Rectal smooth muscle tissue (tissue), 1 donor: ENCODE measurements at regions not wholly inside any gene's neighbourhood (a gene's known extent, or its start where the extent isn't known, plus 50 kb on each side); places are given as distances from the start of the nearest gene placed in this dataset.
"Not testable (repeated sequence)": the region's sequence is repeated elsewhere in the genome, so short reads cannot be mapped to it uniquely, and the experiment has no call there.

Experiments
- H3K27ac ChIP-seq: one replicate; pipeline ENCODE4 v1.7.0; 2013; ENCODE audit warnings: low read depth, low read length, inconsistent platforms
- H3K27me3 ChIP-seq: one replicate; pipeline ENCODE4 v1.7.0; 2013; ENCODE audit warnings: low read length; ENCODE audit not compliant: control insufficient read depth, insufficient read depth
- H3K36me3 ChIP-seq: one replicate; pipeline ENCODE4 v1.7.0; 2013; ENCODE audit warnings: low read length; ENCODE audit not compliant: control insufficient read depth, insufficient read depth
- H3K4me1 ChIP-seq: one replicate; pipeline ENCODE4 v1.7.0; 2013; ENCODE audit warnings: low read length; ENCODE audit not compliant: control insufficient read depth, insufficient read depth
- H3K4me3 ChIP-seq: one replicate; pipeline ENCODE4 v1.7.0; 2013; ENCODE audit warnings: low read length
- H3K9ac ChIP-seq: one replicate; pipeline ENCODE4 v1.7.0; 2013; ENCODE audit warnings: low read length

DNA sequence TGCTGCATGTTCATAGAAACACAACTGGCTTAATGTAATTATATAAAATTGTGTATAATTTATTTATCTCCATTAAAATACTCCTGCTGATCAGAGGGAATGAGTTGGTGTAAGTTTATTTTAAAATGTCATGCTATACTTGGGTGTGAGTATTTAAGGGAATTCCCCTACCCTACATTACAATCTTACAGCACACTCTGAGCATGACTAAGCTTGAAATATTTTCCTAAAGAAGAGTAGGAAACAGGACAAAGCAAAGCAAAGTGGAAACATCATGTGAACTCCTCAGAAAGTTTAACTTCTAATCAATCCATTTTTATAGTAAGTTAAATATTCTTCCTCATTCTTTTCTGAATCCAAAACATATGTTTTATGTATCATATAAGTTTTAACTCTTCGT lies 1271.3 kb downstream of the EFNA5 start:
- H3K4me1 ChIP-seq, result no peaks in the 10 kb centered on the region
- H3K27ac ChIP-seq, result no peak overlapping the region
- H3K27me3 ChIP-seq, result no peaks in the 10 kb centered on the region
- no peak overlapping the region for H3K4me3 ChIP-seq
- no peak overlapping the region for H3K9ac ChIP-seq
- H3K36me3 ChIP-seq, result no peaks in the 10 kb centered on the region

DNA sequence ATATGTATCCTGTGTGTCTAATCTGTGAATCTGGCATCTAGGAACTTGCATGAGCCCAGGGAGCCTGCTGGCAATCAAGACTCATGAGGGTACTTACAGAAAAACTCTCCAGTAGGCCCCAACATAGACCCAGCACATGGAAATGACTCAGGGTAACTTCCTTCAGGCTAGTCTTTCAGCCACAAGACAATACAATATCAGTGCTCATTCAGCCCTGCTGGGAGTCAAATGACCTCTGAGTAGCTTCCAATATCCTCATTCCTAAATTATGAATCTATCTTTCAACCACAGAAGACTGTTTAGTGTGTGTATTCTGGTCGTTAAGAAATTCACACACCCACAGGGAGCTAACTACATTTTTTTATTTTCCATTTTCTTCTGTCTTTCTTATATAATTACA lies 1273.0 kb downstream of the EFNA5 start:
- H3K27ac ChIP-seq, result no peak overlapping the region
- no peak overlapping the region for H3K9ac ChIP-seq
- H3K27me3 ChIP-seq, result no peaks in the 10 kb centered on the region
- no peak overlapping the region for H3K4me3 ChIP-seq
- no peaks in the 10 kb centered on the region for H3K36me3 ChIP-seq
- no peaks in the 10 kb centered on the region for H3K4me1 ChIP-seq

DNA sequence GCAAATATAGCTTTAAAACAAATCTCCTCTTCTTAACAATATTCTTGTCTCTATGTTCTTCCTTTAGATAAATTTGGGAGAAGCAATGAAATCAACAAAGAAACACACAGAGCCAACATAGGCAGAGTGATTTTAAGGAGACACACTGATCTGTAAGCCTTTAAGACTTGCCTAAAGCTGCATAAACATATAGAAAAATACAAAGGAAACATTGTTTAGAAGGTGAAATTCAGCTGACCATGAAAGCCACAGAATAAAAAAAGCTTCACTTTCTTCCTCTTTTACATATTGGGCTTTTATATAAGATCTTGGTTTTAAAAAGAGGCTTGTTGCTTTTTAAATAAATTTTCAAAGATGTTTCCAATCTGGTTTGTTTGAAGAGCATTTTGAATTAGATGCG lies 1277.5 kb downstream of the EFNA5 start:
- Histone ChIP-seq H3K4me3 (no peak overlapping the region), H3K27me3 (no peaks in the 10 kb centered on the region), H3K9ac (no peak overlapping the region), H3K4me1 (no peaks in the 10 kb centered on the region), H3K36me3 (no peaks in the 10 kb centered on the region), H3K27ac (no peak overlapping the region)

DNA sequence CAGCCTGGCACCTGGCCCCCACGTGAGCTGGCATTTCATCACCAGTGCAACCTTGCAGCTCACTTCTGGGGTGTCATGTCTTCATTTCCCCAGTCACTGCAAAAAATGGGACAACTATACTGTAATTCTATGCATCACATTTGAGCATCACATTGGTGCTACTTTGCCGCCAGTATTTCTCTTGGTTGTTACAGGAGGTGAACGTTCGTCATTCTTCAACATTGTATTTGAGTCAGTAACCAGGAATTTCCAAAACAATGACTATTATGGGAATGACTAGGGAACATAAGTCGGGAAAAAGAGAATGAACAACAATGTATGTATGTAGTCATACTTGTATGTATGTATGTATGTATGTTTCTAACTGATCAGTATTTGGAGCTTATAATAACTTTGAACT lies 1278.0 kb downstream of the EFNA5 start:
- Histone ChIP-seq H3K9ac (no peak overlapping the region), H3K27ac (no peak overlapping the region), H3K27me3 (no peaks in the 10 kb centered on the region), H3K36me3 (no peaks in the 10 kb centered on the region), H3K4me3 (no peak overlapping the region), H3K4me1 (no peaks in the 10 kb centered on the region)

DNA sequence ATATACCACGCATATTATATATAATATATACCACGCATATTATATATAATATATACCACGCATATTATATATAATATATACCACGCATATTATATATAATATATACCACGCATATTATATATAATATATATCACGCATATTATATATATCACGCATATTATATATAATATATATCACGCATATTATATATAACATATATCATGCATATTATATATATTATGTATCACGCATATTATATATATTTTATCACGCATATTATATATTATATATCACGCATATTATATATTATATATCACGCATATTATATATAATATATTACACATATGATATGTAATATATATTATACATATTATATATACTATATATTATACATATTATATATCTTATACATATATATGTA lies 1283.0 kb downstream of the EFNA5 start:
- not testable (repeated sequence) for H3K27me3 ChIP-seq, H3K4me1 ChIP-seq, H3K9ac ChIP-seq, H3K4me3 ChIP-seq, H3K36me3 ChIP-seq, H3K27ac ChIP-seq

DNA sequence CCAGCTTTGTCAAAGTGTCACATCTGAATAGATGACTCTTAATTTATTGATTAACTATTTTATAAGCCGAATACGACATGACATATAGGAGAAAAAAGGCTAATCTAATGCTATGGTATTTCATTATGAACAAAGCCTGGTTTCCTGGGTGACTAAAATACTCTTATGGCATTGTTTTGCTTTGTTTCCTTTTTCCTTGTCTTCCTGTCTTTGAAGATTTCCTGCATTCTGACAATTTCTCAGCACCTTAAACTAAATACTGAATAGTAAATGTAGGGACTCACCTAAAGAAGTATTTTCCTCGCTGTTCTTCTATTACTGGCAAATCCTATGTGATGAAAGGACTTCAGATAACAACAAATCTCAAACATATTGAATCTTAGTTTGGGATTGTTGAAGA lies 1284.5 kb downstream of the EFNA5 start:
- H3K4me3 ChIP-seq, result no peak overlapping the region
- H3K27me3 ChIP-seq, result no peaks in the 10 kb centered on the region
- H3K4me1 ChIP-seq, result no peaks in the 10 kb centered on the region
- H3K27ac ChIP-seq, result no peak overlapping the region
- H3K36me3 ChIP-seq, result no peaks in the 10 kb centered on the region
- H3K9ac ChIP-seq, result no peak overlapping the region

DNA sequence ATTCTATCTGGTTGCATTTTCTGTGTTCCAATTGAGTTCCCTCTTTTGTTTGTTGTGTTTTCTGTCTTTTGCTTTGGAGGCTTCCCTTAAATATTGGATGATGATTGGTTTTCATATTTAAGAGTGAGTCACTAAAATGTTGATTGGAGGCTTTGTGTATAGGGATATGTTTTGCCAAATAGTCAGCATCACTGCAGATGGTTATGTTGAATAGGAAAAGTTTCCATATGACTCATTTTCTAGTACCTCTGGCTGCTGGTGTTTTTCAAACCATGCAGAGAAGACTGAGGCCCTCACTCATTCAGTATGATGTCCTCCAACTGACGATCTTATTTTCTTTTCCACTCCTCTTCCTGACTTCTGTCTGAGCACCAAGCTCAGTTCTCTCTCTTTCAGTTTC lies 1290.0 kb downstream of the EFNA5 start:
- H3K9ac ChIP-seq, result no peak overlapping the region
- no peak overlapping the region for H3K4me3 ChIP-seq
- no peaks in the 10 kb centered on the region for H3K27me3 ChIP-seq
- no peaks in the 10 kb centered on the region for H3K4me1 ChIP-seq
- H3K36me3 ChIP-seq, result no peaks in the 10 kb centered on the region
- H3K27ac ChIP-seq, result no peak overlapping the region

DNA sequence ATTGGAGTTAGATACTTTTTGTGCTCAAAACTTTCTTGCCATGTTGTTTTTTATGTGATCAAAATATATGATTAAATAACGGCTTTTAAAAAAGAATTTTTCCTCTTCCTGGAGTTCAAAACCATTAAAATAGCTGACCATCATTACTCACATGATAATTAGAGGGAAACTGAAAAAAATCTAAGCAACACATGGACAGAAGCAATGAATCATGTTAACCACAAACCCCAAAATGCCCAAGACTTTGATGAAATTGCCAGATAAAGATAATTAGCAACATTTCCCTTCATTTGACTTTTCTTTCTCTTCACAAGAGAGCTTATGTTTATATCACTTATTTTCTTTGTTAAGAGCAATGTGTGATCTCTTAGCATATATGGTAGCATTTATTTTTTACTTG lies 1294.2 kb downstream of the EFNA5 start:
- Histone ChIP-seq H3K36me3 (no peaks in the 10 kb centered on the region), H3K27ac (no peak overlapping the region), H3K27me3 (no peaks in the 10 kb centered on the region), H3K4me3 (no peak overlapping the region), H3K4me1 (no peaks in the 10 kb centered on the region), H3K9ac (no peak overlapping the region)

DNA sequence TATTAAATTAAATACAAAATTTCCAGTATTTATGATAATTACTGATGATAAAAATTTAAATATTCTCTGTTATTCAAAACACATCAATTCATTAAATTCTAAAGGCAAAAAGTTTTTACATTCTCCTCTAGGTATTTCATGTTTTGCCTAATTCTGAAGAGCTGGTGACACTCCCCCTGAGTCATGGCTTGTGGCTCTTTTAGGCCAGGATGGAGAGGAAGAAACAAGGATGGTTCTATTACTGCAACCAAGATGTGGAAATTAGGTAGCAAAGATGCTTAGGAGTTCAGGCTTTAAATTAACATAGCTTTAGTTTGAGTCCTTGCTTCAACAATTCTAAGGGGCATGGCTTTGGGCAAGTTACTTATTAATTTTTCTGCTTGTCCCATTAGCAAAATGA lies 1295.8 kb downstream of the EFNA5 start:
- Histone ChIP-seq H3K4me1 (no peaks in the 10 kb centered on the region), H3K27me3 (no peaks in the 10 kb centered on the region), H3K9ac (no peak overlapping the region), H3K27ac (no peak overlapping the region), H3K36me3 (no peaks in the 10 kb centered on the region), H3K4me3 (no peak overlapping the region)

DNA sequence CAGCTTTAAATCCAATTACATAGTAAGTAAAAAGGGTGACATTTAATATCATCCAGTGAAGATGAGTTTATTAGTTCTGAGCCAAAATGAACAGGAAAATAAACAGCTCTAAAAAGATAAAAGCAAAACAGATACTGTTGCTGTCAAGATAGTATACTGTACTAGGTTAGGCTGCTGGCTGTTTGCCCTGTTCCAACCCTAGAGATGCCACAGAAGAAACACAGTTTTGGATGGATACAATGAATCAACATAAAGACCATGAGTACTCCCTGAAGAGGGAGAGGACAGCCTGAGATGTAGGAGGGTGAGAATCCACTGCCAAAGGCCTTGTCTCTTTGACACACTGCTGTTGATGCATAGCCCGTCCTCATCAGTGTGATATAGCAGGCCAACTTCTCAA lies 1302.7 kb downstream of the EFNA5 start:
- no peak overlapping the region for H3K4me3 ChIP-seq
- H3K9ac ChIP-seq, result no peak overlapping the region
- no peaks in the 10 kb centered on the region for H3K4me1 ChIP-seq
- H3K36me3 ChIP-seq, result no peaks in the 10 kb centered on the region
- no peaks in the 10 kb centered on the region for H3K27me3 ChIP-seq
- H3K27ac ChIP-seq, result no peak overlapping the region

DNA sequence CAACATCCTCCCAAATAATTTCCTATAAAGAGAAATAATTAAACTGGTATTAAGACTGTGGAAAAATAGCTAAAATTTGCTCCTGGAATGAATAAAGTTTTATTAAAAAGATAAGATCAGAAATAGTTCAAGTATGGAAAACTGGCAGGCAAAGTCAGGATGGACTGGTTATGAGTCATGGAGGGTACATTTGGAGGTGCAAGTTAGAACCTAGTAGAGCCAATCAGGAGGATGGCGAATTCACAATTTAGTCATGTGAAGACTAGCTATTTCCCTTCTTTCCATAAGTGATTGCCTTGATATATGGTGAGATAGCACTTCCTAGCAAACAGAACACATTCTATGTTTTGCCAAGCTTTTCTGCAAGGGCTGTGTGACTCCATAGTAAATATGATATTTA lies 1303.5 kb downstream of the EFNA5 start:
- no peak overlapping the region for H3K4me3 ChIP-seq
- H3K36me3 ChIP-seq, result no peaks in the 10 kb centered on the region

DNA sequence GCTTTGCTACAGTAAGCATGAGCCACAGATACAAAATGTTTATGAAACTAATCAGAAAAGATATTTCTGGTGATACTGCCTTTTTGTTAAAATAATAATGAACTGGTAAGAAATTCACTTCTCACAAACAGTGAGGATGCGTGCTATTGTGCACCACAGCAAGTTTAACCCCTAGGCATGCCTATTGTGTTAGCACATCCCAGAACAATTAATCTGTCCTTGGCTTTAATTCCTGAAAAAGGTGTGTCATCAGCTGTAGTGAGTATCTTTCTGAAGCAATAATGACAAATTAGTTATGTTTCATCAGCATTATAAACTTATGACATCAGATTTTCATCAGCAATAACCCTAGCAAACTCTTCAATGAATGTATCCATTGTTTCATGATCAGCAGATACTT lies 1307.2 kb downstream of the EFNA5 start:
- Histone ChIP-seq H3K4me1 (no peaks in the 10 kb centered on the region), H3K27me3 (no peaks in the 10 kb centered on the region), H3K9ac (no peak overlapping the region), H3K27ac (no peak overlapping the region), H3K36me3 (no peaks in the 10 kb centered on the region), H3K4me3 (no peak overlapping the region)

More for the DNA sequence above, 1303.5 kb downstream of the EFNA5 start:
- H3K9ac ChIP-seq, result no peak overlapping the region
- H3K27ac ChIP-seq, result no peak overlapping the region
- H3K27me3 ChIP-seq, result no peaks in the 10 kb centered on the region
- no peaks in the 10 kb centered on the region for H3K4me1 ChIP-seq

DNA sequence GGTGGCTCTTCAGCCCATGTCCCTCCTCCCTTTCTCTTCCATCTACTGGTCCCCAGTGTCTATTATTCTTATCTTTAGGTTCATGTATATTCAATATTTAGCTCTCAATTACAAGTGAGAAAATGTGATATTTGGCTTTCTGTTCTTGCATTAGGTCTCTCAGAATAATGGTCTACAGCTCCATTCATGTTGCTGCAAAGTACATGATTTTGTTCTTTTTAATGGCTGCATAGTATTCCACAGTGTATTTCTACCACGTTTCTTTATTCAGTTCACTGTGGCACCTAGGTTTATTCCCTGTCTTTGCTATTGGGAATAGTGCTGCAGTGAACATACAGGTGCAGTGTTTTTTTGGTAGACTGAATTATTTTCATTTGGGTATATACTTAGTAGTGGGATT lies 1308.8 kb downstream of the EFNA5 start:
- Histone ChIP-seq H3K4me1 (no peaks in the 10 kb centered on the region), H3K27me3 (no peaks in the 10 kb centered on the region), H3K9ac (no peak overlapping the region), H3K4me3 (no peak overlapping the region), H3K36me3 (no peaks in the 10 kb centered on the region), H3K27ac (no peak overlapping the region)

DNA sequence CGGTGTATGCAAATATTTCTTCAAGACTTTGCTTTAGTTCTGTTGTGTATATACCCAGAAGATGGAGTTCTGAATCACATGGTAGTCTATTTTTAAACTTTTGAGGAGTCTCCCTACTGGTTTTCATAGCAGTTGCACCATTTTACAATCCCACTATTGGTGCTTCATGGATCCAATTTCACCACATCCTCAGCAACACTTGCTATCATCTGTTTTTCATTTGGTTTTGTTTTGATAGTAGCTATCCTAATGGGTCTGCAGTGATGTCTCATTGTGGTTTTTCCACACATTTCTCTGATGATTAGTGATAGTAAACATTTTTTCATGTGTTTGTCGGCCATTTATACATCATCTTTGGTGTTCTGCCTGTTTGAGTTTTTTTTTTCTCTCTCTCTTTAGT lies 1339.3 kb downstream of the EFNA5 start:
- no peak overlapping the region for H3K27ac ChIP-seq
- no peaks in the 10 kb centered on the region for H3K27me3 ChIP-seq

More for the DNA sequence above, 1339.3 kb downstream of the EFNA5 start:
- H3K4me1 ChIP-seq, result no peaks in the 10 kb centered on the region
- no peaks in the 10 kb centered on the region for H3K36me3 ChIP-seq
- H3K9ac ChIP-seq, result no peak overlapping the region
- H3K4me3 ChIP-seq, result no peak overlapping the region
